GM12873 (cell line): ENCODE measurements at regions not wholly inside any gene's neighbourhood (a gene's known extent, or its start where the extent isn't known, plus 50 kb on each side); places are given as distances from the start of the nearest gene placed in this dataset.

Source experiments
- TF ChIP-seq, protein P1 (sequence below): IDR thresholded peaks from 2 replicates; pipeline ENCODE4 v1.5.1; 2012; ENCODE audit warnings: low read depth, mild to moderate bottlenecking, moderate library complexity, low read length, control low read depth; ENCODE audit not compliant: insufficient read depth; ENCODE audit errors: missing control alignments

DNA sequence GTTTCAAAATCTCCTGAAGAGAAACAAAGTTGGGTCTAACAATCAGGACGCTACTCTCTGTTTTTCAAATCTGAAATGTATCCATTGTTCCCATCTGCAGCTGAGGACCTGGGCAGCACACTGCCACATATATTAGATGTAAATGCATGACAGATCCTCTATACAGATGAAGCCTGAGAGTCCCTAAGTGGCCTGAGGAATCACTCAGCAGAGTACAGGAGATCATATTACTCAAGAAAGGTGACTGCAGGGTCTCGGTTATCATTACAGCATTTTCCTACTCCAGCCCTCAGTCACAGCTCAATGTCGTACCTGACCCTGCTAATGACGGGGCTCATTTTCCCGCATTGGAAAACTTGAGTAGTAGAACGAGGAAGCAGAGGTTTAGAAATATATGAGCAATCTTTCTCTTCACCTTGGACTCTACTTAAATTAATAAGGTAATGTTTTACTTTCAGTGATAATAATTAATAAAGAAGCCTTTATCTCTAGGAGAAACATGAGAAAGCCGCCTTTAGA, 256.2 kb upstream of the IRAK1BP1 start:
- TF ChIP-seq, protein P1, sequence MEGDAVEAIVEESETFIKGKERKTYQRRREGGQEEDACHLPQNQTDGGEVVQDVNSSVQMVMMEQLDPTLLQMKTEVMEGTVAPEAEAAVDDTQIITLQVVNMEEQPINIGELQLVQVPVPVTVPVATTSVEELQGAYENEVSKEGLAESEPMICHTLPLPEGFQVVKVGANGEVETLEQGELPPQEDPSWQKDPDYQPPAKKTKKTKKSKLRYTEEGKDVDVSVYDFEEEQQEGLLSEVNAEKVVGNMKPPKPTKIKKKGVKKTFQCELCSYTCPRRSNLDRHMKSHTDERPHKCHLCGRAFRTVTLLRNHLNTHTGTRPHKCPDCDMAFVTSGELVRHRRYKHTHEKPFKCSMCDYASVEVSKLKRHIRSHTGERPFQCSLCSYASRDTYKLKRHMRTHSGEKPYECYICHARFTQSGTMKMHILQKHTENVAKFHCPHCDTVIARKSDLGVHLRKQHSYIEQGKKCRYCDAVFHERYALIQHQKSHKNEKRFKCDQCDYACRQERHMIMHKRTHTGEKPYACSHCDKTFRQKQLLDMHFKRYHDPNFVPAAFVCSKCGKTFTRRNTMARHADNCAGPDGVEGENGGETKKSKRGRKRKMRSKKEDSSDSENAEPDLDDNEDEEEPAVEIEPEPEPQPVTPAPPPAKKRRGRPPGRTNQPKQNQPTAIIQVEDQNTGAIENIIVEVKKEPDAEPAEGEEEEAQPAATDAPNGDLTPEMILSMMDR: no peak

DNA sequence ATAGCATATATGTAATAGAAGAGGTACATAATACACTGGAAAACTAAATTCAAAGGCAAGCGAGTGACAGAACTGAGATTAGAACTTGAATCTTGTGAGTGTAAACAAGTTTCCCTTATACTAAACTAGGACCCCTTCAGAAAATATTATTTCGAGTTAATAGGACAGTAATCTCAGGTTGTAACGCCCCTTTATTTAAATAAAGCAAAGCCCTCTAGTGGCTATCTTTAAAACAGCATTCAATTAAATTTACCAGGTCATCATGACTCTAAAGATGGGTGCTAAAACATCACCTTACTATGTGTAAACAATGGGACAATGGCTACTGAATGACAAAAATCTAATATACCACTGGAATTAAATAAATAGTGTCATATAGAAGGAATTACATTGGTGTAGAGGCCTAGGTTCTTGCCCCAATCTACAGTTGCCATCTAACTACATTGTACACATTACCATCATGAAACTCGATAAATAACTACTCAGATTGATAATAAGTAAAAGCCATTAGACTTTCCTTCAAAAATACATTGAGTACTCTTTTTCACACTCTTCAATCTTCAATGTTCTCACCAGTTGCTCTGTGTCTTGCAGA, 255.4 kb upstream of the IRAK1BP1 start:
- TF ChIP-seq, protein P1: peak; percentile 54

DNA sequence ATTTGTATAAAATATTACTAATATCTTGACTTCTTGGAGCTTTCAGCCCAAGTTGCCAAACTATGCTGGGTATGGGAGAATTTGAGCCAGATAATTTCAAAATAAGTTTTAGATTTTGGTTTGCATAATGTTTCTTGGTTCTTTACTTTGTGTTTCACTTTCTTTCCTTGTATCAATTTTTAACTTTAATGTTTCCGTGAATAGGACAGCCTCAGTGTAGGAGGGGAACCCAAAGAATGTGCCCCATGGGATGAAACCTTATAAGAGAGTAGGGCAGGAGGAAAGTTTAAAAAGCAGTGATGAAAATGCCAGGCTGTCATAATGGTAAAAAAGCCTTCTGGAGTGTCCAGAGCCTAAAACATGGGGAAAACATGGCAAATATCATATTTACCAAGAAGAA, 252.4 kb upstream of the IRAK1BP1 start:
- TF ChIP-seq, protein P1: no peak

DNA sequence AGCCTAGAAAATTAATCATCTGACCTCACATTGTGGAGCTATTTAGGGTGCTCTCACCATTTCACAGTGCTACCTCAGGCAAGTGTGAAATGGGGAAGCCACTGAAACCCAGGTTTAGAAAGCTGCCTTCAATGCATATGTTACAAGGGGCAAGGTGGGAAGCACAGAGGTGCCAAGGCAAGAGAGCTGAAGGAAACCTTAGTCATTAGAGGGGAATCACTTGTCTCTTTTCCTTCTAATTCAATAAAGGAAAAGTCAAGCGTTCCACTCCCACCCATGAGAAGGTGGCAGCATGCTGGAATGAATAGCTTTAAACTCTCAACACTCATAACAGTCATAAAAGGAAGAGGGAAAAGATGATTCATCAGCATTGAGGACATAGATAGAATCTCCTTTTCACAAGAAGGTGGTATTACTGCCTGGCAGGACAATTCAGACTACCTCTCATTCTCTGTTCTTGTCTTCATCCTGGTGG, 251.9 kb upstream of the IRAK1BP1 start:
- TF ChIP-seq, protein P1: no peak

DNA sequence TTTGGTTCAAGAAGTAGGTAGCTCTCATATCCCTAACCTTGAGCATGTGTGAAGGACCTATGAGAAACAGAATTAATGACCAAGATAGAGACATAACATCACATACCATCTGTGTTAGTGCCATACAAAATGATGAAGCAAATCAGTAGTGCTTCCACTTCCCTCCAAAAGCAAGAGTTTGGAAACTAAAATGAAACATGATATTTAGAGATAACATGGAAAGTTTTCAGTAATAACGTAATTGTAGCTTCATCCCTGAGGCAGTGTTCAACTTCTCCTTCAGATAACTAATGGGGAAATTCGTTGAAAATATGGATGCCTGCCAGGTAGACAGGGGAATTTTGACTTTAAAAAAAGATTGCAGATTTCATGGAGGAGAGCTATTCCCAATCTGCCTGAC, 248.4 kb upstream of the IRAK1BP1 start:
- TF ChIP-seq, protein P1: no peak

DNA sequence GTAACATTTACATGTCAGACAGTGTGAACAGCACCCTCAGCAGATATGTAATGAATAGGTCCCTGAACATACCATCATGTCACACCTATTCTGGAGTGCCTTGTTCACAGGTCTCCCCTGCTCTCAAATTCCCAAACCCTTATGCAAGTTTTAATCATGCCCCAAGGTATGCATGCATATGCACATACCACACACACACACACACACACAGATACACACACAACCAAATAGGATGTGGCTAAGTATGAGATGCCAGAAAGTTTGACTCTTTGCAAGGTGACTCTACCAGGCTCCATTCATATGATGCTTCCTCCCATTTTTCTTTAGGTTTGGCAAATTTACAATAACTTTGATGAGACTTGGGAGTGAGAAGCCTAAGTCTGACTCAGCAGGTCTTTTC, 243.8 kb upstream of the IRAK1BP1 start:
- TF ChIP-seq, protein P1: no peak

DNA sequence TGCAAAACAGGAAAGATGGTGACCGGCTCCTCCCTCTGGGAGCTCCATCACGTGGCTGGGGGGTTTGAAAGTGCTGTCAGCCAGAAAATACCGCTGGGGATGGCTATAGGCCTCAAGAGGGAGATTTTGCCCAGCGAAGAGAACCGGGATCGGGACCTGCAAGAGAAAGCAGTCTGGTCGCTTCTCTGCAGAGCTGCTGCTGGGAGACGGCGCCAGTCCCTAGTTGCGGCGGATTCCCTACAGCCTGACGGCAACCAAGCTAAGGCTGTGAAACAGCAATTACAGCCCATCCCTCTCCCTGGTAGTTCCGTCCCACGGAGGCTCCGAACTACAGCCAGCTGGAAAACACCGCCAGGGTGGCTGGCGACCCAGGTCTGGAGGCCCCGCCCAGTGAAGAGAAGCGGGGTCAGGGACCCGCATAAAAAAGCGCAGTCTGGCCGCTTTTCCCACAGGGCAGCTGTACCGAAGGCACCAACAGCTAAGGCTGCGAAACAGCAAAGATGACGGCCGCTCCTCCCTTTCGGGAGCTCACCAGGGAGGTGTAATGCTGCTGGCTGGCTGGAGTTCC, 238.1 kb upstream of the IRAK1BP1 start:
- TF ChIP-seq, protein P1: no peak
